HG03571 (cell line): ENCODE measurements at regions not wholly inside any gene's neighbourhood (a gene's known extent, or its start where the extent isn't known, plus 50 kb on each side); places are given as distances from the start of the nearest gene placed in this dataset.

Experiments
- ATAC-seq: cut with Tn5 transposase; IDR thresholded peaks from one replicate; pipeline ENCODE4 v1.9.1; 2021; ENCODE audit not compliant: unreplicated experiment

GRCh38 chr12:29086325-29087271, 62.5 kb upstream of the FAR2 start:
- no peak for ATAC-seq

GRCh38 chr12:29088611-29089219, 60.4 kb upstream of the FAR2 start:
- ATAC-seq: no peak
